Right lobe of liver (tissue), 6 donors: ENCODE measurements at regions not wholly inside any gene's neighbourhood (a gene's known extent, or its start where the extent isn't known, plus 50 kb on each side); places are given as distances from the start of the nearest gene placed in this dataset.

Source experiments
- ATAC-seq, 4 donors: fragments of 200-7000 bp; cut with Tn5 transposase; one replicate each; pipeline ENCODE4 v1.9.1; 2020; ENCODE audit warnings: mild to moderate bottlenecking in 4 of 4, moderate library complexity in 4 of 4
- DNase-seq, 3 donors: peaks; one replicate each; pipeline ENCODE4 v3.0.0-alpha.2; 2020
- H3K27ac ChIP-seq, 3 donors: fragments of 200-600 bp; one replicate each; pipeline ENCODE4 v1.8.0; 2022
- H3K27me3 ChIP-seq, 2 donors: fragments of 200-600 bp; one replicate each; pipeline ENCODE4 v1.8.0; 2022
- H3K36me3 ChIP-seq, 4 donors: fragments of 200-600 bp; sonication (generic) in 1 of 4; one replicate each; pipeline versions ENCODE4 v1.5.1 to v1.8.0; 2017 to 2022; ENCODE audit warnings: control low read depth in 1 of 4
- H3K4me1 ChIP-seq, 4 donors: fragments of 200-600 bp; sonication (generic) in 1 of 4; one replicate each; pipeline versions ENCODE4 v1.5.1 to v1.8.0; 2017 to 2022; ENCODE audit warnings: control low read depth in 1 of 4
- H3K4me3 ChIP-seq, 3 donors: fragments of 200-600 bp; one replicate each; pipeline ENCODE4 v1.8.0; 2022
- H3K9me3 ChIP-seq, 4 donors: fragments of 200-600 bp; sonication (generic) in 1 of 4; one replicate each; pipeline versions ENCODE4 v1.5.1 to v1.8.0; 2017 to 2022; ENCODE audit warnings: control low read depth in 1 of 4
- POLR2A ChIP-seq: fragments of 450-650 bp; IDR thresholded peaks from one replicate; pipeline ENCODE4 v1.6.1; 2017; ENCODE audit warnings: antibody characterized with exemption, mild to moderate bottlenecking
- WGBS: methylation state at CpG from one replicate; pipeline ENCODE4 v1.1.6; 2018; ENCODE audit warnings: low coverage, low lambda C conversion rate; ENCODE audit not compliant: insufficient coverage; ENCODE audit errors: missing lambda C conversion rate; 5-methylcytosine and 5-hydroxymethylcytosine counted together
- intact Hi-C, 2 donors: fragments of 100-400 bp; cut with DNase I; formaldehyde crosslinking; loops; one replicate each; pipeline versions ENCODE4 v1.11.2 to v1.14.1; 2022
- TF ChIP-seq, protein P1 (sequence below), 4 donors: fragments of 200-600 bp in 3 of 4; fragments of 450-650 bp in 1 of 4; IDR thresholded peaks; one replicate each; pipeline versions ENCODE4 v1.5.1 to v1.8.0; 2016 to 2022; ENCODE audit warnings: antibody characterized with exemption in 4 of 4, mild to moderate bottlenecking in 2 of 4
- donor health status: DM: no; HTN: yes; CAD: no.
- donor health status: DM: no; HTN: no; CAD: no.
- donor health status: DM: no; HTN: no; CAD: no.
- donor health status: DM: no; HTN: yes; CAD: no.
- donor health status: DM: no; HTN: yes; CAD: no.

DNA sequence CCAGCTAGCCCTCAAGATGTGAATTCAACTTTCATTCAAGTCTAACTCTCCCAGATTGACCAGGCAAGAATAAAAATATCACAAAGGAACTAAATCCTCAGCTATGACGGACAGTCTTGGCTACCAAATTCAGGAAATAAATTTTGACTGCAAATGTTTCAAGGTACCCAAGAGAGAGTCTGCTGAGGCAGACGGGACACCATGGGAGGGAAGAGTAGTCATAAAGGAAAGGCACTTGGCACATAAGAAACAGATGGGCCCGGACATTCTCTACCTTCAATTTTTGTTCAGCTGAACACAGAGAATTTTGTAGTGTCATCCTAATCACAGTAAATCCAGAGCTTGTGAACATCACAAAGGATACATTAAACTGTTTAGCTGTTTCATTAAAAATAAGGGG lies 390.0 kb downstream of the DTWD2 start:
- no peak for DNase-seq
- H3K4me3 ChIP-seq = no peak overlapping the region
- TF ChIP-seq POLR2A = no peak
- TF ChIP-seq, protein P1, sequence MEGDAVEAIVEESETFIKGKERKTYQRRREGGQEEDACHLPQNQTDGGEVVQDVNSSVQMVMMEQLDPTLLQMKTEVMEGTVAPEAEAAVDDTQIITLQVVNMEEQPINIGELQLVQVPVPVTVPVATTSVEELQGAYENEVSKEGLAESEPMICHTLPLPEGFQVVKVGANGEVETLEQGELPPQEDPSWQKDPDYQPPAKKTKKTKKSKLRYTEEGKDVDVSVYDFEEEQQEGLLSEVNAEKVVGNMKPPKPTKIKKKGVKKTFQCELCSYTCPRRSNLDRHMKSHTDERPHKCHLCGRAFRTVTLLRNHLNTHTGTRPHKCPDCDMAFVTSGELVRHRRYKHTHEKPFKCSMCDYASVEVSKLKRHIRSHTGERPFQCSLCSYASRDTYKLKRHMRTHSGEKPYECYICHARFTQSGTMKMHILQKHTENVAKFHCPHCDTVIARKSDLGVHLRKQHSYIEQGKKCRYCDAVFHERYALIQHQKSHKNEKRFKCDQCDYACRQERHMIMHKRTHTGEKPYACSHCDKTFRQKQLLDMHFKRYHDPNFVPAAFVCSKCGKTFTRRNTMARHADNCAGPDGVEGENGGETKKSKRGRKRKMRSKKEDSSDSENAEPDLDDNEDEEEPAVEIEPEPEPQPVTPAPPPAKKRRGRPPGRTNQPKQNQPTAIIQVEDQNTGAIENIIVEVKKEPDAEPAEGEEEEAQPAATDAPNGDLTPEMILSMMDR (IDR thresholded peaks at IDR 0.05) = no peak
- H3K4me1 ChIP-seq = no peaks in the 10 kb centered on the region
- no peak overlapping the region for H3K27ac ChIP-seq
- no peaks in the 10 kb centered on the region for H3K27me3 ChIP-seq
- H3K9me3 ChIP-seq = no peaks in the 10 kb centered on the region
- ATAC-seq = no peak
- intact Hi-C loops = no loop called here
- WGBS = 55% methylated on average over 3 of the region's 3 CpGs
- H3K36me3 ChIP-seq = no peaks in the 10 kb centered on the region

DNA sequence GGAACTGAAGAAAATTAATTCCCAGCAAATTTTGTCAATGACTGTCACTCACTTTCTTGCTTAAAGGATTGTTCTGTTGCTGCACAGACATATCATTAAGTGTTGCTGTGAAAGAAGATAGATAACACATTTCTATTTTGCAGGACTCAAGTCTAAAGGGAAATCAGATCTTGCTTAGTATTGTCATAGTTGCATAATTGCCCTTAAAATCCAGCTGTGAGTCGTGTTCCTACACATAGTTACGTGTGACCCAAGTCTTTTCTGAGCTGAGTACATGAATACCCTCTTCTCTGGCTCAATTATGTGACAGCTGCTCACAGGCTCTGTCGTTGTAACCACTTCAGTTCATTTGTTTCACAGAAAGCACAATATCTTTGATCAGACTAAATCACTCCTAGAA lies 390.8 kb downstream of the DTWD2 start:
- 53% methylated on average over 3 of the region's 3 CpGs for WGBS
- intact Hi-C loops = no loop called here

DNA sequence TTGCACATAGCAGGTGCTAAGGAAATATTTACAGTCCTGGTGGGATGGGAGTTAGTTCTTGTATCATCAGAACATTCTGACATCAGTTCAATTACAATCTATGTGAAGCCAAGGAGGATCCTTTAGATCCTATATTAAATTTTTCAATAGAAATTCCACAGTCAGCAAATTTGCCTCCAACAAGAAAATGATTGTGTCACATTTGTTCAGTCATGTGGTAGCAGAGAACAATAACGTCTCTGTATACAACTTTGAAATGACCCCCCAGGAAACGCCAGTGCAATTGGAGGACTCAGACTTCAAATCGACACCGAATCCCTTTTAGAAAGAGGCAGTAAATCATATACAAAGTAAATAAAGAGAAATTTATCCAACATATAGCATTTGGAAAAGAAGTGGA lies 392.1 kb downstream of the DTWD2 start:
- Histone ChIP-seq H3K4me1 (no peaks in the 10 kb centered on the region), H3K4me3 (no peak overlapping the region), H3K27me3 (no peaks in the 10 kb centered on the region), H3K36me3 (no peaks in the 10 kb centered on the region), H3K9me3 (no peaks in the 10 kb centered on the region), H3K27ac (no peak overlapping the region)
- 59% methylated on average over 4 of the region's 4 CpGs for WGBS
- ATAC-seq (no peak), DNase-seq (no peak)
- intact Hi-C loops = no loop called here
- TF ChIP-seq POLR2A = no peak
- TF ChIP-seq, protein P1 (IDR thresholded peaks at IDR 0.05) = no peak

More for the DNA sequence above, 390.8 kb downstream of the DTWD2 start:
- Histone ChIP-seq H3K4me1 (no peaks in the 10 kb centered on the region), H3K27ac (no peak overlapping the region), H3K9me3 (no peaks in the 10 kb centered on the region), H3K27me3 (no peaks in the 10 kb centered on the region), H3K4me3 (no peak overlapping the region), H3K36me3 (no peaks in the 10 kb centered on the region)
- TF ChIP-seq POLR2A = no peak
- TF ChIP-seq, protein P1 (IDR thresholded peaks at IDR 0.05) = no peak
- no peak for ATAC-seq
- DNase-seq = no peak

DNA sequence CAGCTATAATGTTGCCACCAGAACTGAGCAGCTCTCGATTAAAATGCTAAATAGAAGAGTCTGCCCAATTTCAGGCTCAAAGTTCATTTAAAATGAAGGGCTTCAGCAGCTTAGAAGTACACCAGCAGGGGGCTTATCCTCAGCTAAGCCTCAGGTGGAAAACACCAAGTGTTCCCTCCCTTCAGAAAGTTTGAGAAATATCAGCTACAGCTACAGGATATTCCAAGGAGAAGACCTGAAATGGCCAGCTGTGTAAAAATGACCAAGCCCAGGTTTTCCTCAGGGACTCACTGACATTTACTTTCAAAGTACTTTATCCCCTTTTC lies 395.4 kb downstream of the DTWD2 start:
- no peaks in the 10 kb centered on the region for H3K27me3 ChIP-seq
- ATAC-seq = no peak
- no peaks in the 10 kb centered on the region for H3K36me3 ChIP-seq

More for the DNA sequence above, 395.4 kb downstream of the DTWD2 start:
- WGBS = 67% methylated on average over 1 of the region's 1 CpG
- TF ChIP-seq, protein P1 (IDR thresholded peaks at IDR 0.05) = no peak
- no peak for TF ChIP-seq POLR2A
- no peak for DNase-seq
- no peak overlapping the region for H3K27ac ChIP-seq
- no peaks in the 10 kb centered on the region for H3K9me3 ChIP-seq
- intact Hi-C loops = no loop called here
- no peak overlapping the region for H3K4me3 ChIP-seq
- H3K4me1 ChIP-seq = no peaks in the 10 kb centered on the region
